ENCODE measurements at regions not wholly inside any gene's neighbourhood (a gene's known extent, or its start where the extent isn't known, plus 50 kb on each side); places are given as distances from the start of the nearest gene placed in this dataset.

GRCh38 chr11:122311216-122311755 is 195.3 kb upstream of the BLID start:
- no peak for ATAC-seq
- H3K4me3 Mint-ChIP-seq: no peak overlapping the region
- no peaks in the 10 kb centered on the region for H3K9me3 Mint-ChIP-seq
- no peak for DNase-seq (ENCODE audit: low spot score)
- no peaks in the 10 kb centered on the region for H3K4me1 Mint-ChIP-seq (ENCODE audit: low read depth in 2 of 2)
- H3K36me3 Mint-ChIP-seq: no peaks in the 10 kb centered on the region
- no peak overlapping the region for H3K27ac Mint-ChIP-seq
- H3K27me3 Mint-ChIP-seq: peaks cover 10 to 22% of the 10 kb centered on the region in 2 donors

GRCh38 chr11:122310766-122311165 is 194.8 kb upstream of the BLID start:
- H3K27ac Mint-ChIP-seq: no peak overlapping the region
- H3K36me3 Mint-ChIP-seq: no peaks in the 10 kb centered on the region
- no peak for ATAC-seq
- peaks cover 10 to 22% of the 10 kb centered on the region in 2 donors for H3K27me3 Mint-ChIP-seq
- H3K4me1 Mint-ChIP-seq (ENCODE audit: low read depth in 2 of 2): no peaks in the 10 kb centered on the region
- H3K9me3 Mint-ChIP-seq: no peaks in the 10 kb centered on the region
- no peak for DNase-seq (ENCODE audit: low spot score)
- H3K4me3 Mint-ChIP-seq: no peak overlapping the region

DNA sequence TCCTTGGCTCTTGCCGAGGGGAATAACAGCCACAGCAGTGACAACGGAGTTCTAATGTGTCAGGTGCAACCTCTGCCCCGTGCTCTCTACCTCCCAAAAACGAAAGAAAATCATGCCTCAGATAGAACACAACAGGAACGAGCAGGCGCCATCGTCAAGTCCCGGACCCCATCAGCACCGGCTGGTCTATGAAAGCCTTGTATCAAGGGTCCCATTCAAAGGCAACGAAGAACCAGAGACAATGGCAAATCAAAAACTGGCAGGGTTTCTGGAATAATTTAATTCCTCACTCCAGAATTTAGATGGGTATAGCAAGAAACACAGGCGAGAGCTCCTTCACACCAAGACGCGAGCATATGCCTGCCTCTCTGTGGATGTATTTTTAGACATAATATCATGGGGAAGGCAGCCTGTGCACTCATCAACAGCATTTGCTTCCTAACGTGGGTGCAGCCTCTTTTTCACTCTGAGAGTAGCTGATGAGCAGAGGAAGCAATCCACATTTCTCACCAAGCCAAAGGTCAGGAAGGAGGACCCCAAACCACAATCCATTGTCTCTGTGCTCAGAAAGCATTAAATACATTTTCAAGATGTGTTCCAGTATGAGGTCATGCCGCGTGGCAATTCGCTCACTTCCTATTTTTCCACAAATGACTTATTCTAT is 193.4 kb upstream of the BLID start:
- no peaks in the 10 kb centered on the region for H3K4me1 Mint-ChIP-seq (ENCODE audit: low read depth in 2 of 2)
- no peak for DNase-seq (ENCODE audit: low spot score)

DNA sequence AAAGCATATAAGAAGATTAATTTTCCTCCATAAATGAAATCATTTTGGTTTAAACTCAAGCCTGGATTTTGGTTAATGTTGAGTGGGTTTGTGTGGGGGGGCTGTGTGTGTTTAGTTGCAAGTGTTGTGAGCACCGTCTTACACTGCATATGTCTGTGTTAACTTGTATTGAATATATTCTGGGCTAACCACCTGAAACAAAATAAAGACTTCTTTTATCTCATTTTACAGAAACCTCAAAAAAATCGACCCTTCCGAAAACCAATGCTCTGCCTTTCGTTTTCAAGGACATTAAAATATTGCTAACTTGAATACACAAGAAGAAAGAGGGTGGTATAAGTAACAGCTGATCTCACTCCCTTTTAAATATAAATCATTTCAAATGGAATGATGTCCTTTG is 192.2 kb upstream of the BLID start:
- Mint-ChIP-seq H3K4me3 (no peak overlapping the region), H3K27me3 (peaks cover 10 to 22% of the 10 kb centered on the region in 2 donors), H3K4me1 (ENCODE audit: low read depth in 2 of 2) (no peaks in the 10 kb centered on the region), H3K36me3 (no peaks in the 10 kb centered on the region), H3K9me3 (no peaks in the 10 kb centered on the region), H3K27ac (no peak overlapping the region)
- DNase-seq (ENCODE audit: low spot score) (no peak), ATAC-seq (no peak)

More for the DNA sequence above, 193.4 kb upstream of the BLID start:
- H3K27me3 Mint-ChIP-seq: peaks cover 10 to 22% of the 10 kb centered on the region in 2 donors
- H3K9me3 Mint-ChIP-seq: no peaks in the 10 kb centered on the region
- ATAC-seq: no peak
- H3K36me3 Mint-ChIP-seq: no peaks in the 10 kb centered on the region
- H3K4me3 Mint-ChIP-seq: no peak overlapping the region
- H3K27ac Mint-ChIP-seq: no peak overlapping the region

GRCh38 chr11:122307476-122308035 is 191.5 kb upstream of the BLID start:
- no peaks in the 10 kb centered on the region for H3K4me1 Mint-ChIP-seq (ENCODE audit: low read depth in 2 of 2)
- H3K9me3 Mint-ChIP-seq: no peaks in the 10 kb centered on the region

GRCh38 chr11:122306831-122307391 is 190.9 kb upstream of the BLID start:
- H3K27me3 Mint-ChIP-seq: peaks cover 10 to 25% of the 10 kb centered on the region in 2 donors
- H3K4me1 Mint-ChIP-seq (ENCODE audit: low read depth in 2 of 2): no peaks in the 10 kb centered on the region
- no peak overlapping the region for H3K27ac Mint-ChIP-seq
- no peaks in the 10 kb centered on the region for H3K9me3 Mint-ChIP-seq
- DNase-seq (ENCODE audit: low spot score) (no peak), ATAC-seq (no peak)
- H3K36me3 Mint-ChIP-seq: no peaks in the 10 kb centered on the region
- no peak overlapping the region for H3K4me3 Mint-ChIP-seq

More at GRCh38 chr11:122307476-122308035, 191.5 kb upstream of the BLID start:
- ATAC-seq (no peak), DNase-seq (ENCODE audit: low spot score) (no peak)
- peaks cover 10 to 22% of the 10 kb centered on the region in 2 donors for H3K27me3 Mint-ChIP-seq
- no peaks in the 10 kb centered on the region for H3K36me3 Mint-ChIP-seq
- no peak overlapping the region for H3K4me3 Mint-ChIP-seq
- H3K27ac Mint-ChIP-seq: no peak overlapping the region

- Mint-ChIP-seq H3K27me3 (peaks cover 10 to 30% of the 10 kb centered on the region in 2 donors), H3K9me3 (no peaks in the 10 kb centered on the region), H3K4me1 (ENCODE audit: low read depth in 2 of 2) (no peaks in the 10 kb centered on the region), H3K27ac (no peak overlapping the region), H3K36me3 (no peaks in the 10 kb centered on the region), H3K4me3 (no peak overlapping the region)
- DNase-seq (ENCODE audit: low spot score): no peak
- no peak for ATAC-seq
Observed at GRCh38 chr11:122305426-122306320, 189.7 kb upstream of the BLID start.

DNA sequence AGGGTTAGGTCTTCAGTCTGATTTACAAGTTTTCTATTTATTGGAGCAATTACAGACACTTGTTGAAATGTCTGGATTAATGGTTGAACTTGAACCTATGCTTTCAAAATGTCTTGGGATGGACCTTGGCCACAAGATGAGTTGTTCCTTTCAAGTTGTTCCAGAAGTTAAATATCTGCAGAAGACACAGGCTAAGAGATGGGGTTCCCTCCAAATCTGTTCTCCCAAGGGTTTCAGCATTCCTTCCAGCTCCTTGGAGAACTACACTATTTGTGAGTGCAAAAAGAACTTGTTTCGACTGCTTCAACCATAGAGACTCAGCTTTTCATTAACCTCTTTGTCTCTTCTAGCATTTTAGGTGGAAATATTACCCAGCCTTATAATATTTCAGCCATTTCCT is 189.0 kb upstream of the BLID start:
- ATAC-seq: no peak

DNA sequence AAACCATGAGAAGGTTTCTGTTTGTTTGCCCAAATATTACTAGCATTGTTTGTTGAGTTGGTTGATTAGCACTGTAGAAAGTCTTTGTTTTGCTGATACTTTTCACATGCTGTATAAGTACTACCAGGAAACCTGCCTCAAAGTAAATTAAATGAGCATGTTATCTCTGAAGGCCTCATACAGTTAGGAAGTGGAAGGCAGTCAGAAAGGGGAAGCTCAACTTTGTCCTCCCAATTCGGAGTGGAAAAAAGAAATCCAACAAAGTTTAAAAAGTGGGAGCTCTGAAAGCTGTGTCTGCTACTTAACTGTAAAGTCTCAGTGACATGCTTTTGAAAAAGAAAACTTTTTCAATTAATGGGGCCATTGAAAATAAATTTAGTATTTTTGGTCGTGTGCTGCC is 188.3 kb upstream of the BLID start:
- ATAC-seq: no peak
- no peak for DNase-seq (ENCODE audit: low spot score)
- H3K36me3 Mint-ChIP-seq: peaks cover 1% of the 10 kb centered on the region
- H3K27ac Mint-ChIP-seq: no peak overlapping the region
- H3K27me3 Mint-ChIP-seq: peaks cover 5 to 23% of the 10 kb centered on the region in 2 donors
- peaks cover under 1% of the 10 kb centered on the region for H3K9me3 Mint-ChIP-seq
- H3K4me3 Mint-ChIP-seq: no peak overlapping the region
- no peaks in the 10 kb centered on the region for H3K4me1 Mint-ChIP-seq (ENCODE audit: low read depth in 2 of 2)

More for the DNA sequence above, 189.0 kb upstream of the BLID start:
- Mint-ChIP-seq H3K4me1 (ENCODE audit: low read depth in 2 of 2) (no peaks in the 10 kb centered on the region), H3K4me3 (no peak overlapping the region), H3K9me3 (no peaks in the 10 kb centered on the region), H3K27me3 (peaks cover 10 to 29% of the 10 kb centered on the region in 2 donors), H3K27ac (no peak overlapping the region), H3K36me3 (no peaks in the 10 kb centered on the region)
- DNase-seq (ENCODE audit: low spot score): no peak

DNA sequence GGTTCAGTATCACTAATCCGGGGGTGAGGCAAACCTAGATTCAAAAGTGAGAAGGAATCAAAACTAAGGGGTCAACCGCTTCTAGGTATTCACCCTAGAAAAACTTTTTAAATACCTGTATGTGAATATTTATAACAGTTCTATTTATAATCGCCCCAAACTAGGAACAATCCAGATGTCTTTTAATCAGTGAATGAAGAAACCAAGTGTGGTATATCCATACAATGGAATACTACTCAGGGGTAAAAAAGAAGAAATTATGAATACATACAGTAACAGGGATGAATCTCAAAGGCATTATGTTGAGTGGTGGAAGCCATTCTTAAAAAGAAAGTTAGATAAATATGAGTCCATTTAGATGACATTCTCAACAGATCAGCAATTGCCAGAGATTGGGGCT is 178.0 kb upstream of the BLID start:
- Mint-ChIP-seq H3K27ac (no peak overlapping the region), H3K4me1 (ENCODE audit: low read depth in 2 of 2) (no peaks in the 10 kb centered on the region), H3K27me3 (peaks cover 2 to 18% of the 10 kb centered on the region in 2 donors), H3K36me3 (peaks cover 7% of the 10 kb centered on the region), H3K4me3 (no peak overlapping the region), H3K9me3 (peaks cover 4% of the 10 kb centered on the region)
- DNase-seq (ENCODE audit: low spot score) (no peak), ATAC-seq (no peak)

DNA sequence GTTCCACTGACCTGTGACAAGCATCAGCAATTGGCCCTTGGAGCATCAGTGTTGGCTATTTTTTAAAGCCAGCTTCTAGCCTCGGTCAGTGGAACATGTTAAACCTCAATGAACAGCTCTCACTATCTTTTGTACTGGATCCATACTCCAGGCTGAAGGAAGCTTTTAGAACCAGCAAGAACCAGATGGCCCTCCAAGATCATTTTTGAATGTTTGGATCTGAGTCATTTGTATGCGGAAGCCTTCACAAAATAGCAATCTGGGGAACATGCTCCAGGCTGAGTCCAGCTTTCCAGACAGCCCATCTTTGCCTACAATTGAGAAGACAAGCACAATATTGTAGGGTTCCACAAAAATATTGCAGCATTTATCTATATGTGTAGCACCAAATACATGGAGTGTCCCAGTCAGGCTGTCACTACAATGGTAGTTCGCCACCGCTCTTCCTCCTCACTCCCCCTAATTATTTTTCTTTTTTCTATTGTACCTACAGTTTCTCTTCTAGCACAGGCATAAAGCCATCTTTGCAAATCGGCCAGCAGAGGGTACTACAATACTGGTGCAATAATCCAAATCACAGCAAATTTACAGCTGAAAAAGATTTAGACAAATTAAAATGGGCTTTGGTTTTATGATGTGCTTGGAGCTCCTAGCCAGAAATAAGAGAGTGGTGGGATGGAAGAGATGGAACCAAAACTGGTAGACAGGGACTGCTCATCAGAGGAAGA is 177.4 kb upstream of the BLID start:
- H3K27me3 Mint-ChIP-seq: peaks cover 2 to 18% of the 10 kb centered on the region in 2 donors
- peaks cover 5% of the 10 kb centered on the region for H3K36me3 Mint-ChIP-seq
- no peak overlapping the region for H3K4me3 Mint-ChIP-seq
- DNase-seq (ENCODE audit: low spot score) (no peak), ATAC-seq (no peak)
- H3K27ac Mint-ChIP-seq: no peak overlapping the region
- H3K9me3 Mint-ChIP-seq: peaks cover 3% of the 10 kb centered on the region
- H3K4me1 Mint-ChIP-seq (ENCODE audit: low read depth in 2 of 2): no peaks in the 10 kb centered on the region

DNA sequence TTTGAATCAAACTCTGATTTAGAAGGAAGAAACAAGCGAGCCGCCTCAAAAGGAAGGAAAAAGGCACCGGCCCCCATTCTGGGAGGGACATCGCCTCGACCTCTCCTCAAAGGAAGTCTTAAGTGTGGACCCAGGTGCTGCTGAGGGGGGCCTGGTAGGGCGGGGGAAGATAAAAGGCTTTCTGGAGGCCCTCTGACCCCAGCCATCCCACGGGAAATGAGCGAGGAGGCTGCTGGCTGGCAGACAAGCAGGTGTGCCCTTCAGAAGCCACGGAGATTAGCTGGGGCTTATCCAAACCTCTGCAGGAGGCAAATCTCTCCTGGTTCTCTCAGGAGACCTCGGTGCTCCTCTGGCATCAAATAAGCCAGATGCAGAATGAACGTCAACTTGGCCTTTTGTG is 171.4 kb upstream of the BLID start:
- no peak for DNase-seq (ENCODE audit: low spot score)
- H3K27ac Mint-ChIP-seq: no peak overlapping the region
- no peak for ATAC-seq
- no peaks in the 10 kb centered on the region for H3K36me3 Mint-ChIP-seq
- H3K27me3 Mint-ChIP-seq: peaks cover 5 to 17% of the 10 kb centered on the region in 2 donors
- no peak overlapping the region for H3K4me3 Mint-ChIP-seq
- H3K9me3 Mint-ChIP-seq: no peaks in the 10 kb centered on the region
- H3K4me1 Mint-ChIP-seq (ENCODE audit: low read depth in 2 of 2): no peaks in the 10 kb centered on the region

Measured in natural killer cell treated with Interleukin-12 subunit alpha and Interleukin-12 subunit beta and Interleukin-15 and Interleukin-18, amount 100 ng/mL, for 72 hours (primary cell).